Neural crest cell (in vitro differentiated cells): ENCODE measurements at regions not wholly inside any gene's neighbourhood (a gene's known extent, or its start where the extent isn't known, plus 50 kb on each side); places are given as distances from the start of the nearest gene placed in this dataset.

Experiments used
- DNase-seq: peaks from one replicate; pipeline ENCODE4 v3.0.0; 2021; ENCODE audit warnings: low read depth, mixed read lengths, low spot score
- H3K27ac Mint-ChIP-seq: one replicate; pipeline ENCODE4 v1.8.0; 2021; ENCODE audit warnings: mild to moderate bottlenecking, mixed read lengths; ENCODE audit not compliant: unreplicated experiment
- H3K27me3 Mint-ChIP-seq: 2 replicates; pipeline ENCODE4 v1.8.0; 2021; ENCODE audit warnings: low read depth, mild to moderate bottlenecking, mixed read lengths
- H3K36me3 Mint-ChIP-seq: 2 replicates; pipeline ENCODE4 v1.8.0; 2021; ENCODE audit warnings: low read depth, mild to moderate bottlenecking, mixed read lengths
- H3K4me1 Mint-ChIP-seq: 2 replicates; pipeline ENCODE4 v1.8.0; 2021; ENCODE audit warnings: mixed read lengths
- H3K4me3 Mint-ChIP-seq: one replicate; pipeline ENCODE4 v1.8.0; 2021; ENCODE audit warnings: mild to moderate bottlenecking, mixed read lengths
- H3K9me3 Mint-ChIP-seq: 2 replicates; pipeline ENCODE4 v1.8.0; 2021; ENCODE audit warnings: mixed read lengths
- TF ChIP-seq, protein P1 (sequence below): fragments of 200-600 bp; sonication (generic); conservative IDR thresholded peaks from 2 replicates; pipeline ENCODE4 v1.5.0; 2021; ENCODE audit warnings: antibody characterized with exemption, mild to moderate bottlenecking

DNA sequence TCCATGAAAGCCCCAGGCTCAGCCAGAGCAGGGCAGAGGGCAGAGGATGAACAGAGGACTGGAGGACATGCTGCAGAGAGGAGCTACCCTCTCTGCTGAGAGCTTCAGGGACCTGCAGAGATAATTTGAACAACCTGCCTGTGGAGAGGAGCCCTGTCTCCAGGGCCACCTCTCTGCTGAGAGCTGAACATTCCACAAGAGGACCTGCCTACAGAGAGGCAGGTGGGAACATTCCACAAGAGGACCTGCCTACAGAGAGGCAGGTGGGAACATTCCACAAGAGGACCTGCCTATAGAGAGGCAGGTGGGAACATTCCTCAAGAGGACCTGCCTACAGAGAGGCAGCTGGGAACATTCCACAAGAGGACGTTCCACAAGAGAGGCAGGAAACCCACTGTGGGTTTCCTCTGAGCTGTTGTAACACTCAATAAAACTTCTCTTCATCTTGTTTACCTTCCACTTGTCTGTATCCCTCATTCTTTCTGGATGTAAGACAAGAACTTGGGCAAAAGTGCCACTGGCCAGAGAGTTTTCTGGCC lies 551.9 kb upstream of the CA10 start:
- H3K36me3 Mint-ChIP-seq: no peaks in the 10 kb centered on the region
- H3K4me1 Mint-ChIP-seq: no peaks in the 10 kb centered on the region
- DNase-seq: no peak
- H3K27ac Mint-ChIP-seq: no peak overlapping the region
- no peak overlapping the region for H3K4me3 Mint-ChIP-seq
- no peaks in the 10 kb centered on the region for H3K27me3 Mint-ChIP-seq
- TF ChIP-seq, protein P1, sequence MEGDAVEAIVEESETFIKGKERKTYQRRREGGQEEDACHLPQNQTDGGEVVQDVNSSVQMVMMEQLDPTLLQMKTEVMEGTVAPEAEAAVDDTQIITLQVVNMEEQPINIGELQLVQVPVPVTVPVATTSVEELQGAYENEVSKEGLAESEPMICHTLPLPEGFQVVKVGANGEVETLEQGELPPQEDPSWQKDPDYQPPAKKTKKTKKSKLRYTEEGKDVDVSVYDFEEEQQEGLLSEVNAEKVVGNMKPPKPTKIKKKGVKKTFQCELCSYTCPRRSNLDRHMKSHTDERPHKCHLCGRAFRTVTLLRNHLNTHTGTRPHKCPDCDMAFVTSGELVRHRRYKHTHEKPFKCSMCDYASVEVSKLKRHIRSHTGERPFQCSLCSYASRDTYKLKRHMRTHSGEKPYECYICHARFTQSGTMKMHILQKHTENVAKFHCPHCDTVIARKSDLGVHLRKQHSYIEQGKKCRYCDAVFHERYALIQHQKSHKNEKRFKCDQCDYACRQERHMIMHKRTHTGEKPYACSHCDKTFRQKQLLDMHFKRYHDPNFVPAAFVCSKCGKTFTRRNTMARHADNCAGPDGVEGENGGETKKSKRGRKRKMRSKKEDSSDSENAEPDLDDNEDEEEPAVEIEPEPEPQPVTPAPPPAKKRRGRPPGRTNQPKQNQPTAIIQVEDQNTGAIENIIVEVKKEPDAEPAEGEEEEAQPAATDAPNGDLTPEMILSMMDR: no peak
- peaks cover 6% of the 10 kb centered on the region for H3K9me3 Mint-ChIP-seq

DNA sequence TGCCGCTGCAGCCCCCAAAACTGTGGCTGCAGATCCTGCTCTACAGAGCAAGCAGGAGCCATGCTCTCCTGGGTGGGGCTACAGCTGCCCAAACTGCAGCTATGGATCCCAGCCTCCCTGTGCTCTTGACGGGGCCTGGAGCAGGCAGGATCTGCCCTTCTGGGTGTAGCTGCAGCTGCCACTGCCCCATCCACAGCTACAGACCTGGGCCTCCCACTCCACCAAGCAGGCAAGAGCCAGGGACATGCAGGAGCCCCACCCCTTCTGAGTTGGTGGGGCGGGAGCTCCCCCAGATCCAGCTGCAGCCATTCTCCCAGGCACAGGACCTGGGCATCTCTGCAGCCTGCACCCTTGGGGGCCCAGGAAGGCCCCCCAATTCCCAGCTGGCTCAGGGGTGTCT lies 551.2 kb upstream of the CA10 start:
- no peaks in the 10 kb centered on the region for H3K36me3 Mint-ChIP-seq
- H3K4me1 Mint-ChIP-seq: no peaks in the 10 kb centered on the region
- no peak overlapping the region for H3K4me3 Mint-ChIP-seq
- no peak for DNase-seq
- H3K27me3 Mint-ChIP-seq: no peaks in the 10 kb centered on the region
- TF ChIP-seq, protein P1: no peak
- peaks cover 6% of the 10 kb centered on the region for H3K9me3 Mint-ChIP-seq
- no peak overlapping the region for H3K27ac Mint-ChIP-seq

DNA sequence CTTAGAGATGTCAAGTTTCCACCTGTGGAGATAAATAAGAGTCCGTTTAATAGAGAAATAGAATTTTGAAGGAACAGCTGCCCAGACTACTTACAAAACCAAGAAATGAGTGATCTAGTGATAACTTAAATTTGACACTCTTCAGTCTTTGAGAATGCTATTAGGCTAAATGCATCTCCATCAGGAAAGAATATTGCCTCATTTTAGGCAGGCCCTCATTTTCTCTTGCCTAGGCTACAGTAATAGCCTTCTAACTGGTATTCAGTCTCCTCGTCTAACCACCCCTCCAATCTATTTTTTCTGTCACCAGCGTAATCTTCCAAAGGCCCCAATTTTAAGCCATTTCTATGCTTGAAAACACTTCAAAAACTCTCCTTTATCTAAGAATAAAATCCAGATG lies 537.8 kb upstream of the CA10 start:
- Mint-ChIP-seq H3K27me3 (no peaks in the 10 kb centered on the region), H3K4me3 (no peak overlapping the region), H3K27ac (no peak overlapping the region), H3K36me3 (no peaks in the 10 kb centered on the region), H3K9me3 (no peaks in the 10 kb centered on the region), H3K4me1 (no peaks in the 10 kb centered on the region)
- no peak for DNase-seq
- TF ChIP-seq, protein P1: no peak

DNA sequence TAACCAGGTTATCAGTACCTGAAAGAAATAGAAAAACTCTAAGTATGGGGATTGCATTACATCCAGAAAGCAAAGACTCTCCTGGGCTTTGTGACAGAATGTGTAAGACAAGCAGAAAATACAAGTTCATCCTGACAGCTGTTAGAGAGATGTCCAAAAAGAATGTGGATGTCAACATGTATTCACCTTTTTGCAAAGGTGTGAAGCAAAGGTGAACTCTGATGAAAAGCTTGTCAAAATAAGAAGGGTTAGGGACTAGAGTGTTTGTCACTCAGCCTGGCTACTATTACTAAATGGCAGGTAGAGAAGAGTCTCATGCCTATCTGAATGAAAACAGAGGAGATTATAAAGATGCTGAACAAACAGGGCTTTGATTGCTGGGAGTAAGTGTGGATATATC lies 527.6 kb upstream of the CA10 start:
- H3K9me3 Mint-ChIP-seq: no peaks in the 10 kb centered on the region
- no peak overlapping the region for H3K4me3 Mint-ChIP-seq
- no peak overlapping the region for H3K27ac Mint-ChIP-seq
- no peaks in the 10 kb centered on the region for H3K27me3 Mint-ChIP-seq
- no peaks in the 10 kb centered on the region for H3K36me3 Mint-ChIP-seq
- no peak for DNase-seq
- TF ChIP-seq, protein P1: no peak
- peaks cover 5% of the 10 kb centered on the region for H3K4me1 Mint-ChIP-seq

DNA sequence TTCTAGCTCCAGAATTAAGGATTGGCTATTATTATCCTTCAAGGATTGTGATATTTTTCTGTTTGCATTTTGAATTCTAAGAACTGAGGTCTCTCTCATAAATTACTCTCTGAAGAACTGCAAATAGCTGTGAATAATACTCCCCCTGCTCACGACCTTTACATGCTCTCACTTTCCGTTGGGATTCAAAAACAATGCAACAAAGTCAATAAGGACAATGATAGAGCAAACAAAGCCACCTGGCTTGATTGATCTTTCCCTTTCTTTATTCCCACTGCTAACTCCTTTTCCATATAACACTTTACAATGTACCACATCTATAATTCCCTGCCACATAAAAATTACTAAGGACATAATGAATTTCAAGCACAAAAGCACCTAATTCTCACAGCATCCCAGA lies 523.0 kb upstream of the CA10 start:
- no peak for DNase-seq
- Mint-ChIP-seq H3K27ac (no peak overlapping the region), H3K4me1 (peaks cover 8% of the 10 kb centered on the region), H3K4me3 (no peak overlapping the region), H3K27me3 (no peaks in the 10 kb centered on the region), H3K9me3 (peaks cover 5% of the 10 kb centered on the region), H3K36me3 (no peaks in the 10 kb centered on the region)
- TF ChIP-seq, protein P1: no peak

DNA sequence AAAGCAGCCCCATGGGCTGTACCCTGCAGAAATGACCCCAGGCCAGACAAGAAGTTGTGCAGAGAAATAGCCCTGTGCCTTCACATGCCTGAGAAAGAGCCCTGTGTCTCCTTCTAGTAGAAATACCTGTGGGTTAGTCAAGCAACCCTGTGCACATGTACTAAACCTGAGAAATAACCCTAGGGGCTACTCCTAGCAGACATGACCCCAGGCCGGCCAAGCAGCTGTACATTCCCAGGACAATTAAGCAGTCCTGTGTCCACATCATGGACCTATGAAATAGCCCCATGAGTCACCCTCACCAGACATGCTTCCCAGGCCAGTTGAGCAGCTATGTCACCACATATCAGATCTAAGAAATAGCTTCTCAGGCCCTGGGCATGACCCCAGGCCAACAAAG lies 519.7 kb upstream of the CA10 start:
- DNase-seq: no peak
- Mint-ChIP-seq H3K27me3 (no peaks in the 10 kb centered on the region), H3K36me3 (no peaks in the 10 kb centered on the region), H3K9me3 (peaks cover 9% of the 10 kb centered on the region), H3K4me1 (peaks cover 20% of the 10 kb centered on the region), H3K27ac (no peak overlapping the region), H3K4me3 (no peak overlapping the region)
- TF ChIP-seq, protein P1: no peak
